Karpas-422 (cell line): ENCODE measurements at regions not wholly inside any gene's neighbourhood (a gene's known extent, or its start where the extent isn't known, plus 50 kb on each side); places are given as distances from the start of the nearest gene placed in this dataset.
"Not testable (repeated sequence)": the region's sequence is repeated elsewhere in the genome, so short reads cannot be mapped to it uniquely, and the experiment has no call there.

ENCODE experiments used
- DNase-seq: peaks from one replicate; pipeline ENCODE4 v3.0.0-alpha.2; 2015
- H2AFZ ChIP-seq: fragments of 200-600 bp; sonication (generic); 2 replicates; pipeline ENCODE4 v1.6.1; 2014; ENCODE audit warnings: antibody characterized with exemption, low read length, mixed read lengths
- H3K27ac ChIP-seq: fragments of 200-600 bp; sonication (generic); 2 replicates; pipeline ENCODE4 v1.5.1; 2014; ENCODE audit warnings: mild to moderate bottlenecking, low read length, moderate library complexity
- H3K27me3 ChIP-seq: fragments of 200-600 bp; sonication (generic); 2 replicates; pipeline ENCODE4 v1.6.1; 2014; ENCODE audit warnings: low read length, mixed read lengths
- H3K36me3 ChIP-seq: fragments of 200-600 bp; sonication (generic); 2 replicates; pipeline ENCODE4 v1.6.1; 2014; ENCODE audit warnings: low read length, mixed read lengths; ENCODE audit not compliant: insufficient read depth
- H3K4me1 ChIP-seq: fragments of 200-600 bp; sonication (generic); 2 replicates; pipeline ENCODE4 v1.6.1; 2014; ENCODE audit warnings: mild to moderate bottlenecking, low read length, mixed read lengths
- H3K4me2 ChIP-seq: fragments of 200-600 bp; sonication (generic); 2 replicates; pipeline ENCODE4 v1.6.1; 2014; ENCODE audit warnings: low read length, low read depth, mild to moderate bottlenecking; ENCODE audit not compliant: poor library complexity, severe bottlenecking
- H3K4me3 ChIP-seq: fragments of 200-600 bp; sonication (generic); 2 replicates; pipeline ENCODE4 v1.5.1; 2014; ENCODE audit warnings: mild to moderate bottlenecking, antibody characterized with exemption, low read length, mixed read lengths
- H3K79me2 ChIP-seq: fragments of 200-600 bp; sonication (generic); 2 replicates; pipeline ENCODE4 v1.6.1; 2014; ENCODE audit warnings: mild to moderate bottlenecking, low read length, mixed read lengths
- H3K9ac ChIP-seq: fragments of 200-600 bp; sonication (generic); 2 replicates; pipeline ENCODE4 v1.6.0; 2014; ENCODE audit warnings: low read length
- H3K9me2 ChIP-seq: fragments of 200-600 bp; sonication (generic), shearing (Covaris generic); replicated peaks from 2 replicates; pipeline ENCODE4 v1.6.0; 2014; ENCODE audit warnings: mild to moderate bottlenecking, low read length, moderate library complexity; ENCODE audit not compliant: insufficient read depth
- H3K9me3 ChIP-seq: fragments of 300-700, 200-600 bp; sonication (generic); 2 replicates; pipeline ENCODE4 v1.6.1; 2014; ENCODE audit warnings: low read length, mixed read lengths
- H4K20me1 ChIP-seq: fragments of 200-600 bp; sonication (generic); 2 replicates; pipeline ENCODE4 v1.6.1; 2014; ENCODE audit warnings: mild to moderate bottlenecking, antibody characterized with exemption, low read length, low read depth; ENCODE audit not compliant: insufficient read depth

- not testable (repeated sequence) for H3K9me2 ChIP-seq, H3K9ac ChIP-seq, H2AFZ ChIP-seq, H3K36me3 ChIP-seq, H3K9me3 ChIP-seq, H3K4me3 ChIP-seq, DNase-seq, H3K27ac ChIP-seq, H3K4me2 ChIP-seq, H4K20me1 ChIP-seq, H3K27me3 ChIP-seq, H3K79me2 ChIP-seq, H3K4me1 ChIP-seq
These were observed 148.8 kb downstream of the NPIPB11 start for GRCh38 chr16:29257419-29258336.

GRCh38 chr16:29256501-29256981, 150.0 kb downstream of the NPIPB11 start:
- Histone ChIP-seq H3K9me3 (no peaks in the 10 kb centered on the region), H4K20me1 (no peaks in the 10 kb centered on the region), H3K36me3 (no peaks in the 10 kb centered on the region), H3K4me3 (no peak overlapping the region), H3K79me2 (no peaks in the 10 kb centered on the region), H3K27me3 (no peaks in the 10 kb centered on the region), H3K9me2 (no peaks in the 10 kb centered on the region), H3K9ac (no peak overlapping the region), H3K27ac (no peak overlapping the region), H2AFZ (no peak overlapping the region), H3K4me1 (no peaks in the 10 kb centered on the region), H3K4me2 (no peak overlapping the region)
- no peak for DNase-seq

GRCh38 chr16:29255957-29256356, 150.6 kb downstream of the NPIPB11 start:
- H3K27ac ChIP-seq, H3K4me3 ChIP-seq, H3K4me2 ChIP-seq, DNase-seq, H3K79me2 ChIP-seq, H3K4me1 ChIP-seq, H3K9me3 ChIP-seq, H3K9me2 ChIP-seq, H4K20me1 ChIP-seq, H2AFZ ChIP-seq, H3K27me3 ChIP-seq, H3K9ac ChIP-seq, H3K36me3 ChIP-seq: not testable (repeated sequence)

GRCh38 chr16:29255496-29255796, 151.1 kb downstream of the NPIPB11 start:
- H3K27me3 ChIP-seq, H3K4me2 ChIP-seq, H3K4me1 ChIP-seq, H3K79me2 ChIP-seq, H3K9ac ChIP-seq, DNase-seq, H3K4me3 ChIP-seq, H4K20me1 ChIP-seq, H2AFZ ChIP-seq, H3K27ac ChIP-seq, H3K9me3 ChIP-seq, H3K9me2 ChIP-seq, H3K36me3 ChIP-seq: not testable (repeated sequence)

GRCh38 chr16:29254676-29255495, 151.6 kb downstream of the NPIPB11 start:
- H3K27me3 ChIP-seq = no peaks in the 10 kb centered on the region
- no peak overlapping the region for H3K27ac ChIP-seq
- no peaks in the 10 kb centered on the region for H3K9me2 ChIP-seq
- no peak overlapping the region for H3K4me2 ChIP-seq
- no peak overlapping the region for H3K9ac ChIP-seq
- no peak overlapping the region for H2AFZ ChIP-seq
- H3K4me3 ChIP-seq = no peak overlapping the region
- DNase-seq = no peak
- H3K4me1 ChIP-seq = no peaks in the 10 kb centered on the region
- H3K9me3 ChIP-seq = no peaks in the 10 kb centered on the region
- H3K36me3 ChIP-seq = no peaks in the 10 kb centered on the region
- no peaks in the 10 kb centered on the region for H4K20me1 ChIP-seq
- no peaks in the 10 kb centered on the region for H3K79me2 ChIP-seq

GRCh38 chr16:29253716-29254590, 152.6 kb downstream of the NPIPB11 start:
- not testable (repeated sequence) for H3K9me2 ChIP-seq, H2AFZ ChIP-seq, H3K27me3 ChIP-seq, H3K9ac ChIP-seq, H3K36me3 ChIP-seq, H3K9me3 ChIP-seq, H4K20me1 ChIP-seq, H3K4me1 ChIP-seq, H3K4me3 ChIP-seq, H3K79me2 ChIP-seq, DNase-seq, H3K4me2 ChIP-seq, H3K27ac ChIP-seq

GRCh38 chr16:29253066-29253590, 153.4 kb downstream of the NPIPB11 start:
- not testable (repeated sequence) for H3K4me1 ChIP-seq, H3K27ac ChIP-seq, DNase-seq, H4K20me1 ChIP-seq, H3K79me2 ChIP-seq, H2AFZ ChIP-seq, H3K9ac ChIP-seq, H3K9me2 ChIP-seq, H3K27me3 ChIP-seq, H3K9me3 ChIP-seq, H3K36me3 ChIP-seq, H3K4me2 ChIP-seq, H3K4me3 ChIP-seq

- H3K27ac ChIP-seq, H3K9me2 ChIP-seq, H3K4me1 ChIP-seq, H3K36me3 ChIP-seq, H3K4me2 ChIP-seq, H3K79me2 ChIP-seq, H3K9ac ChIP-seq, H2AFZ ChIP-seq, H3K9me3 ChIP-seq, H4K20me1 ChIP-seq, H3K4me3 ChIP-seq, DNase-seq, H3K27me3 ChIP-seq: not testable (repeated sequence)
These were observed 154.2 kb downstream of the NPIPB11 start for GRCh38 chr16:29252311-29252710.
